ENCODE measurements at regions not wholly inside any gene's neighbourhood (a gene's known extent, or its start where the extent isn't known, plus 50 kb on each side); places are given as distances from the start of the nearest gene placed in this dataset.
"Not testable (repeated sequence)": the region's sequence is repeated elsewhere in the genome, so short reads cannot be mapped to it uniquely, and the experiment has no call there.

- peak; percentile 17 for DNase-seq
Measured at GRCh38 chr6:1200409-1201101, 111.3 kb upstream of the FOXQ1 start.

DNA sequence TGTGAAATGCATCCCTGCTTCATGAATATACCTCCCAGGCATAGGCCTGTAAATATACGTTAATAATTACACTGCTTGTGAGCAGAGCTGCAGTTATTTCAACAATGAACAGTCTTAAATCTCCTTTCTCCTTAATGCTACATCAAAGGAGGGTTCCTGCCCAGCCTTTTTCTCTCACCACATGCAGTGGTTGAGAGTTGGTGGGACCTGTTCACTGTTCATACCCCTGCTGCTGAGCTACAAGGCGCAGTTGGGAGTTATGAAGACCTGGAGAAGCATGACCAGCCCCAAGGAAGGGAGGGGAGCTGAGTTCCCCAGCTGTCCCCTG is 111.9 kb upstream of the FOXQ1 start:
- DNase-seq, result no peak

GRCh38 chr6:1197309-1197708 is 114.6 kb upstream of the FOXQ1 start:
- DNase-seq, result no peak

GRCh38 chr6:1191141-1191630 is 120.7 kb upstream of the FOXQ1 start:
- DNase-seq, result no peak

DNA sequence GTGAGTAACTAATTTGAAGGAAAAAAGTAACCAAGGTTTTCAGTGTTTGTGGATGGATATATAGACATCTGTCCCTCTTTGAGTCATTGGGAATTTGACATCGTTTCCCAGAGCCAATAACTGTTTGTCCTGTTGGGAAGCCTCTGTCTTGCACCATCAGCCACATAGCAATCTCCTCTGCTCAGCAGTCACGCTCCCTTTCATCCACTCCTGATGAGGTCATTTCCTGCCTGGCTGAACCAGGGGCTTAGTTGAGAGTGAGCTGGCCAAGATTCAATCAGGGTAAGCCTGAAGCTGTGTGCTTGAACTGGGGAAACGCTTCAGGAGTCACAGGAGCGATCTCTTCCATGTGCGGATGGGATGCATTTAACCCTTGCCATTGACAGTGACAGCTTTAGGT is 121.5 kb upstream of the FOXQ1 start:
- DNase-seq, result peak; percentile 52

- DNase-seq, result no peak
Measured at GRCh38 chr6:1188199-1188598, 123.7 kb upstream of the FOXQ1 start.

DNA sequence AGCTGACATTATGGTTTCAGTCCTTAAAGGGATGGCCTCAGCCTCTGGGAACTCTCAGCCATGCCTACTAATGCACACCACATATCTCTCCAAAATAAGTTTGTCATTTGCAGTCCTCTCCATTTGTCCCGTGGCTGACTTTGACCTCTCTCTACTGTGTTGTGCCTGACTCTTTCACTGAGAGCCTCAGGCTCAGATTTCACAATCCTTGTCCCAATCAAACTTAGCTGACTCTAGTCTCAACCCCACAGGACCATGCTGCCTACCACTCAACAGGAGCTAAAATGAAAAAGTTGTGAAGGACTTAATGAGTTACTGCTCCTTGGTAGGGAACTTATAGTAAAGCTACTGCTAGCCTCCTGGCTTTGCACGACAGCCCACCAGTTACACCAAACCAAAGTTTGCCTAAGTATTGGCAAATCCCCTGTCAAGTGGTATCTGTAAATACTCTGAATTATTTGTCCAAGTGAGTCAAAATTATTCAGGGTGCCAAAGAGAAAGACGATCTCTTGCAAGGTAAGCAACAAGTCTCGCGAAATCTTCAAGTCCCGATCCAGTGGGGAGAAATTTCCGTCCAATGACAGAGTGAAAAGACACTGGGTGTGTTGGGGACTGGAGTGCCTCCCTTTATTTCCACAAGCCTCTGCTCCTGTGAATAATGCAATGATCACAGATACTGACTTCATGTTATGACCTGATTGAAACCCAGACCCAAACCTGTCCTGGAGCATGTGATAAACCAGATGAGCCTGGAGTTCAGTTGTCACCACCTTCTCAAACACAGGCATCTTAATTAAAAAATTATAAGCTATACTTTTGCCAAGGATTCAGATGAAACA is 124.4 kb upstream of the FOXQ1 start:
- no peak for DNase-seq

DNA sequence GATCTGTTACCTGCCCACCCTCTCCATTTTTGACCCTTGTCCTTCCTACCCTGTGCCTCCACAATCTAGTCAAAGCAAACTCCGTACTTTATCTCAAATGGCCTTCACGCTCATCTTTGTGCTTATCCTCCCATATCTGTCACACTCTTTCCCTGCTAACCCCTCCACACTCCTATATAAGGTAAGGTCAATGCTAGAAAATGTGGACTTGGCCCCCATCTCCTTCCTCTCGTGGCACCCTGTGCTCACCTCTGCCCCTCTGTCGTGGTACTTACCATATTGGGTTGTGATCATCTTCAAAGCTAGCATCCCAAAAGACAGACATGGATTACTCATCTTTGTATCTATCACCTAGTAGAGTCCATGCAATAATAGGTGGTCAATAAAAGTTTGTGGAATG is 127.6 kb upstream of the FOXQ1 start:
- no peak for DNase-seq

DNA sequence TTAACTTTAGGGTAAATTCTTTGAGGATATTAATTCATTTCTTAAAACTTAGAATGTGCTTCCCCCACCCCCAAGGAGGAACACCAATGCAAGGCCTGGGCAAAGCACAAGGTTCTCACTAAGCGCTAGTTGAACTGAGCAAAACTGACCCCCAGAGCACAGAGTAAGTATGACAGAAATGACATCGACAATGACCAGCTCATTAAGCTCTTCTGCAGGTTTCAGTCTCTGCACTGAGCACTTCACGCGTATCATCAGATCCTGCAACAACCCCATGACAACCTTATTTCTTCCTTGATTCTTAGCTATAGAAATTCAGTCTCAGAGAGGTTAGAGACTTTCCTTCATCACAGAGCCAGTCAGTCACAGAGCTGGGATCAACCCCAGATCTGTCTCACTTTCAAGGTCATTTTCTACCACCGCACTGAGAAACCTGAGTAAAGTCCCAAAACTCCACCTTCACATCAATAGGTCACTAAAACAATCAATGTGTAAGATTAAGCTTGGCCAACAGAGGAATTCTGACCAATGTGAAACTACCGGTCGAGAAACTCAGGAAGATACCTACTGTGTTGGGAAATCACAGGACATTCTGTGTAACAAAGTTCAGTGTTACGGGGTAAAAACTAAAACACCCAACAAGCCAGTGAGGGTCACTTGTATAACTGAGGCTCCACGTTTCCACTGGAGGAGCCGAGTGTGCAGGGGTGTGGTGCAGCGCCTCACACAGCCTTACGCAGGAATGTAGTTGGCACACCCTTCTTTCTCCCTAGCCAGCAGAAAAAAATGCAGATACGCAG is 129.0 kb upstream of the FOXQ1 start:
- peak; percentile 20 for DNase-seq

DNA sequence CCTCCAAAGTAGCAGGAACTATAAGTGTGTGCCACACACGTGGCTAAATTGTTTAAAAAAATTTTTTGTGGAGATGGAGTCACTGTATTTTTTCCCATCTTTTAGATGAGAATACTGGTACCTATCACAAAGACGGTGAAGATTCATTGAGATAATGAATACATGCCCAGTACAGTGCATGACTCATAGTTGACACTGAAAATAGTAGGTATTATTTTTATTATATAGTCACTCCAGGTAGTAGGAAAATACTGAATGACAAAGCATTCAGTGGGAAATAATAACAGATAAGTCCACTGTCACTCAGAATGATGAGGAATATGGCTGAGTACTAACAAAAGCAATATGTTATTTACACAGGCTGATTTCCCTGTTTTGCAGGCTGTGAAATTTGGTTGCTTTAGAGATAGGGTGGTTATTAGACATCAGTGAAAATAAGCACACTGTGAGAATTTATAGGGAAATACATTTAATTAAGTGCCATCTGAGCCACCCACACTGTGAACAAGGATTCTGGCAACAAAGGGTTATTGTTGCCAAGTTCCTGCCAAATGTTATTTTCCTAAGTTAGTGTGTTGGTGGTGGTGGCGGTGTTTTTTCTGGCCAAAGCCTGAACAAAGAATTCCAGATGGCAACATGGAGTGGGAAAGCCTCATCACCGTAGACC is 129.8 kb upstream of the FOXQ1 start:
- no peak for DNase-seq

- no peak for DNase-seq
Measured at GRCh38 chr6:1179571-1180459, 132.1 kb upstream of the FOXQ1 start.

- DNase-seq, result no peak
Measured at GRCh38 chr6:1178590-1178989, 133.3 kb upstream of the FOXQ1 start.

DNA sequence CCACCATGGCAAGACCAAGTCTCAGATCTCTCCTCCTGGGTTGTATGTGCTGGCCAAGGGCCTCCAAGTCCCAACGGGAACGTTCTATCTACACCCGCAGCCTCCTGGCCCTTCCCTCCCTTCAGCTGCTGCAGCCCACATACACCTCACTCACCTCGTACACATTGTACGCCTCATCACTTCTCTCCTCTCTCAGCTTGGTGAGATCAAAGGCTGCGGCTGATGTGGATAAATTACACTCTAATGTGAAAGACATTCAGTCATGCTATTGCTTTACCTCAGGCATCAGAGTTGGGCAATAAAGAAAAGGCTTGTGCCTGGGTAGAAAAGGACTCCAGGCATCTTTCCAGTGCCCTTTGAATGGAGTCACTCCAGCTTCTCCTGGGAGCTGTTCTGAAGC is 135.3 kb upstream of the FOXQ1 start:
- no peak for DNase-seq

DNA sequence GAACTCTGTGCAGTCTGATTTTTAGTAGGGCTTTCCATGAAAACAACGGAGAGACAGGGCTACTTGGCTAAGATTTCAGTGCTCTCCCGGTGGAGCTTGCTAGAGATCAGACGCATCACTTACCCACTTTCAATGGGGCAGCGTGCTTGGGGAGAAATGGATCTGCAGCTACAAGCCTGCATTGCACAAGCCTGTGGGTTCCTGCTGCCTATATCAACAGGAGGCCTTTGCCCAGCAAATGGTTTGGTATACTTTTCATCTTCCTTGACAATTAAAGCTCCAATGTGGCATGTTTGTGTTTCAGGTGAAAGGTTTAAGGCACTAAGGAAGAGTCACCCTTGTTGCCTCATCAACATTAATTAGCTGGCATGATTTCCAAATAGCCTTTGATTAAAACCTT is 136.0 kb upstream of the FOXQ1 start:
- DNase-seq, result no peak

DNA sequence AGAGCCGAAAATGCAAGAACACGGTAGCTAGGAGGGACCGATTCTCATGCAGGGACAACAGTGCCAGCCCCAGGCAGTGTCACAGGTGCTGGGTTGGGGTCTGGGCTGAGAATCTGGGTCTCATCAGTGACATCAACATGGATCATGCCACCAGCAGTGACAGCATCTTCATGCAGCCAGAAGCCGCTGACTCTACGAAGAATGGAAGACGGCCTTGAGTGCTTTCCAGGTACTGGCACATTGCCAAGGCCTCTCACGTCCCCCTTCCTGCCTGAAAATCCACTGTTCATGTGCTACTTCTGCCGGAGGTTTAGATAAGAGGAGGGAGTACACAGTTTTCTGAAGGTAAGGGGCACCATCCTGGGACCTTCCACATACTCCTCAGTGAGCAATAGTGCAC is 141.1 kb upstream of the FOXQ1 start:
- no peak for DNase-seq

- DNase-seq, result no peak
Measured at GRCh38 chr6:1164600-1164999, 147.3 kb upstream of the FOXQ1 start.

GRCh38 chr6:1163501-1163900 is 148.4 kb upstream of the FOXQ1 start:
- no peak for DNase-seq

DNA sequence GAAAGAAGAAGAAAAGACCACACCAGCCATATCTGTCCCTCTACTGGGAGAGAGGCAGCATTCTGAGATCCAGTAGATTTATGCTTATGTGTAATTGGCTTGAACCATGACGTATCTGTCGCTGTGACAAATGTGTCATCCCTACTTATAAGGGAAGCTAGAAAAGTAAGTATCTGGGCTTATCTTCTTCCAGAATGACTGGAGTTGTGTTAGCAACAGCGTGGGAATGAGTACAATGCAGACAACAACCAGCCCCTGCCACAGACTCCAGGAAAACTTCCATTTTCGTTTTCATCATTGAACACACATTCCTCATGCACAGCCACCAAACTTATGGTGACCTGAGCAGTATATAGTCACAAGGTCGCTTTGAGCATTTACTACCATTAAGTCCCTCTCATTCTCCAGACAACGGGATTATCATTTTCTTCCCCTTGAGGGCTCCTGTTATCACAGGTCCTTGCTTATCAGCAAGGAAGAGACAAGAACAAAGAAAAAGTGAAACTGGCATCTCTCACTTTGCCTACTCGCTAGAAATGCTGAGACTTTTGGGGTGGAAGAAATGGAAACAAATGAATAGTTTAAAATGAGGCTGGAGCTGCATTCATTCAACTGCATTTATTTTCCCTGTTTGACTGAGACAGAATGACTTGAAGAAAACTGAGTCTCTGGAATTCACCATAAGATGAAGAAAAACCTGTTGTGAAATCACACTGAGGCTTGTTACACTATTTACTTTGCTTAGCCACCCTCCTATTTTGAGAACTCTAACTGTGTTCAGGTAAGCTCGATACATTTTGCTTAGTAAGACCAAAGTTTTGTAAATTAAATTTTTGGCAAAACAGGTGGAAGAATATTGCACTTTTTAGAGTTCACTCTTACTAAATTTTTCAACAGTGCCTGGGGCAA is 149.3 kb upstream of the FOXQ1 start:
- no peak for DNase-seq

GRCh38 chr6:1156411-1156810 is 155.5 kb upstream of the FOXQ1 start:
- DNase-seq, result not testable (repeated sequence)

- DNase-seq, result no peak
Measured at GRCh38 chr6:1153696-1154245, 158.1 kb upstream of the FOXQ1 start.
